Nephron progenitor cell (in vitro differentiated cells): ENCODE measurements at regions not wholly inside any gene's neighbourhood (a gene's known extent, or its start where the extent isn't known, plus 50 kb on each side); places are given as distances from the start of the nearest gene placed in this dataset.

Source experiments
- DNase-seq: peaks from one replicate; pipeline ENCODE4 v3.0.0; 2021
- H3K27ac Mint-ChIP-seq: 2 replicates; pipeline ENCODE4 v1.8.0; 2021; ENCODE audit warnings: mild to moderate bottlenecking, moderate library complexity, mixed read lengths
- H3K27me3 Mint-ChIP-seq: 2 replicates; pipeline ENCODE4 v1.8.0; 2021; ENCODE audit warnings: mild to moderate bottlenecking, low read depth, mixed read lengths; ENCODE audit not compliant: poor library complexity
- H3K36me3 Mint-ChIP-seq: 2 replicates; pipeline ENCODE4 v1.8.0; 2021; ENCODE audit warnings: low read depth, mixed read lengths
- H3K4me1 Mint-ChIP-seq: 2 replicates; pipeline ENCODE4 v1.8.0; 2021; ENCODE audit warnings: mixed read lengths
- H3K4me3 Mint-ChIP-seq: 2 replicates; pipeline ENCODE4 v1.8.0; 2021; ENCODE audit warnings: mild to moderate bottlenecking, moderate library complexity, mixed read lengths
- H3K9me3 Mint-ChIP-seq: 2 replicates; pipeline ENCODE4 v1.8.0; 2021; ENCODE audit warnings: mild to moderate bottlenecking, moderate library complexity, mixed read lengths
- CTCF ChIP-seq: fragments of 200-600 bp; sonication (generic); IDR thresholded peaks from 2 replicates; pipeline ENCODE4 v1.5.0; 2021; ENCODE audit warnings: antibody characterized with exemption

GRCh38 chr1:229217716-229218115 lies 53.2 kb upstream of the RAB4A start:
- DNase-seq = no peak
- TF ChIP-seq CTCF = no peak

GRCh38 chr1:229218612-229219025 lies 52.3 kb upstream of the RAB4A start:
- no peak overlapping the region for H3K4me3 Mint-ChIP-seq
- H3K27ac Mint-ChIP-seq = no peak overlapping the region
- no peaks in the 10 kb centered on the region for H3K36me3 Mint-ChIP-seq
- no peaks in the 10 kb centered on the region for H3K27me3 Mint-ChIP-seq
- no peak for TF ChIP-seq CTCF
- H3K4me1 Mint-ChIP-seq = peaks cover 9% of the 10 kb centered on the region
- H3K9me3 Mint-ChIP-seq = no peaks in the 10 kb centered on the region
- no peak for DNase-seq

More at GRCh38 chr1:229217716-229218115, 53.2 kb upstream of the RAB4A start:
- no peak overlapping the region for H3K27ac Mint-ChIP-seq
- H3K27me3 Mint-ChIP-seq = no peaks in the 10 kb centered on the region
- no peaks in the 10 kb centered on the region for H3K9me3 Mint-ChIP-seq
- no peak overlapping the region for H3K4me3 Mint-ChIP-seq
- peaks cover 4% of the 10 kb centered on the region for H3K4me1 Mint-ChIP-seq
- H3K36me3 Mint-ChIP-seq = no peaks in the 10 kb centered on the region

DNA sequence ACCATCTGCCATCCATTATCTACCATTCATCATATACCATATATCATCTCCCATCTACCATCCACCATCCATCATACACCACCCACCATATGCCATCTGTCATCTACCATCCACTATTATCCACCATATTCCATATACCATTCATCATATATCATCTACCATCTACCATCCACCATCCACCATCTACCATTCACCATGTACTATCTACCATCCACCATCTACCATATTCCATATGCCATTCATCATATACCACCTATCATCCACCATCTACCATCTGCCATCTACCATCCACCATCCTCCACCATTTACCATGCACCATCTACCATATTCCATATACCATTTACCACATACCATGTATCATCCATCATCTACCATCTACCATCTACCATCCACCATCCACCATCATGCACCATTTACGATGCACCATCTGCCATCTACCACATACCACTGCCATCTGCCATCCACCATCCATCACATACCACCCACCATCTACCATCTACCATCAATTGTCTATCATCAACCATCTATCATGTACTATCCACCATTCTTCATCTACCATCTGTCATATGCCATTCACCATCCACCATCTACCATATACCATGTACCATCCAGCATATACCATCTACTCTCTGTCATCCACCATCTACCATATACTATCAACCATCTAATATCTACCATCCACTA lies 50.6 kb upstream of the RAB4A start:
- DNase-seq = no peak
- Mint-ChIP-seq H3K4me3 (no peak overlapping the region), H3K27ac (no peak overlapping the region), H3K27me3 (no peaks in the 10 kb centered on the region), H3K4me1 (peaks cover 21% of the 10 kb centered on the region), H3K9me3 (no peaks in the 10 kb centered on the region), H3K36me3 (no peaks in the 10 kb centered on the region)
- no peak for TF ChIP-seq CTCF

DNA sequence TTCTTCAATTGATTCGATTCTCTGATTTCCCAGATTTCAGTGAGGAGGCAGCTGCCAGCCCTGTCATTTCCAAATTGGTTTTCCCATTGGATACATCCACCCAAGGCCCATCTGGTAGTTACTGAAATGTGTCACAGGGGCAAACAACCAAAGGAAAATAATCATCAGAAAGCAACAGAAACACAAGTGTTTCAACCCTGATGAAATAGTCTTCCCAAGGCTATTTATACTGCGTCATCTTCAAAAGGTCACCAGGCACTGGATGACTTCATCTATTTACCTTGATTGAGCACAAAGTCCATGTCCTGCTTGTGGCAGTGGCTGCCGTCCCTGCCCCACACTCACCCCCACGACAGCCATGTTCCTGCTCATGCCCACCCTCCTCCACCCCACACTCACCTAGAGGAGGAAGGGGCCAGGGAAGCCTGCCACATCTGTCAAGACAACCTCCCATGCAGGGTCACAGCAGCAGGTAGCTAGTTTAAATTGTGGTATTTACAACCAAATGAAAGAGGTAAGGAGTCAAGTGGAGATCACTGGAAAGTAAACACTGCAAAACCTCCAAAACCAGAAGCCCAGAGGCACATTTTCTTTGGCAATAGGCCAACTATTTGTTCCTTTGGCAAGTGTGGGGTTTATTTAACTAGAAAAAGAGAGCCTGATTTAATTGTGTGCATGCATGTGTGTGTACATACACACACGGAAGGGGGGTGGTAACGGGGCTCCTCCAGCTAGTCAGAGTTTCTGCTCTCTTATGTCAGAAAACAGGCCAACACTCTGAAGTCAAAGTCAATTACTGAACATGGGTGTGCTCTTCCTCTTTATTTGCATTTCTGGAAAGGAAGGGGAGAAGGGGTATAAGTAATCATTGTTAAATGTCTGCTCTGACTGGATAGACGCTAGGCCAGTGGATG lies 49.5 kb upstream of the RAB4A start:
- no peak for TF ChIP-seq CTCF
- H3K36me3 Mint-ChIP-seq = no peaks in the 10 kb centered on the region
- H3K9me3 Mint-ChIP-seq = no peaks in the 10 kb centered on the region
- H3K4me1 Mint-ChIP-seq = peaks cover 24% of the 10 kb centered on the region
- no peak overlapping the region for H3K4me3 Mint-ChIP-seq
- no peak for DNase-seq
- H3K27me3 Mint-ChIP-seq = no peaks in the 10 kb centered on the region
- H3K27ac Mint-ChIP-seq = no peak overlapping the region
